GM23338 (cell line): ENCODE measurements at regions not wholly inside any gene's neighbourhood (a gene's known extent, or its start where the extent isn't known, plus 50 kb on each side); places are given as distances from the start of the nearest gene placed in this dataset.

Experiments used
- ATAC-seq: fragments of 200-7000 bp; cut with Tn5 transposase; 3 replicates; pipeline ENCODE4 v1.9.1; 2020
- DNase-seq: peaks from one replicate; pipeline ENCODE4 v3.0.0-alpha.2; 2015; ENCODE audit warnings: low spot score
- H2AFZ ChIP-seq: fragments of 200-600 bp; sonication (generic); 2 replicates; pipeline ENCODE4 v1.8.0; 2016; ENCODE audit warnings: antibody characterized with exemption, mild to moderate bottlenecking, moderate library complexity
- H3F3A ChIP-seq: fragments of 200-600 bp; sonication (generic); replicated peaks from 2 replicates; pipeline ENCODE4 v1.8.0; 2017; ENCODE audit warnings: antibody characterized with exemption, mixed run types, low read depth
- H3K27ac ChIP-seq: fragments of 200-600 bp; sonication (generic); 2 replicates; pipeline ENCODE4 v1.6.1; 2016; ENCODE audit warnings: low read depth
- H3K27me3 ChIP-seq: fragments of 200-600 bp; sonication (generic); 2 replicates; pipeline ENCODE4 v1.8.0; 2016; ENCODE audit warnings: mild to moderate bottlenecking, mixed run types, moderate library complexity; ENCODE audit not compliant: insufficient read depth
- H3K36me3 ChIP-seq: fragments of 200-600 bp; sonication (generic); 2 replicates; pipeline ENCODE4 v1.8.0; 2016; ENCODE audit warnings: mild to moderate bottlenecking; ENCODE audit not compliant: insufficient read depth
- H3K4me1 ChIP-seq: fragments of 200-600 bp; sonication (generic); 2 replicates; pipeline ENCODE4 v1.8.0; 2016; ENCODE audit warnings: mild to moderate bottlenecking, moderate library complexity; ENCODE audit not compliant: insufficient read depth
- H3K4me2 ChIP-seq: fragments of 200-600 bp; sonication (generic); 2 replicates; pipeline ENCODE4 v1.7.1; 2017; ENCODE audit warnings: mixed run types
- H3K4me3 ChIP-seq: fragments of 200-600 bp; sonication (generic); 2 replicates; pipeline ENCODE4 v1.6.1; 2016; ENCODE audit warnings: mixed run types
- H3K79me2 ChIP-seq: fragments of 200-600 bp; sonication (generic); replicated peaks from 2 replicates; pipeline ENCODE4 v1.8.0; 2017; ENCODE audit warnings: mild to moderate bottlenecking; ENCODE audit not compliant: insufficient read depth
- H3K9me2 ChIP-seq: fragments of 200-600 bp; sonication (generic); 2 replicates; pipeline ENCODE4 v1.8.0; 2017; ENCODE audit not compliant: insufficient read depth
- H4K20me1 ChIP-seq: fragments of 200-600 bp; sonication (generic); replicated peaks from 2 replicates; pipeline ENCODE4 v1.8.0; 2017; ENCODE audit warnings: mild to moderate bottlenecking; ENCODE audit not compliant: insufficient read depth
- H3K27ac Mint-ChIP-seq: 2 replicates; pipeline ENCODE4 v1.8.0; 2020; ENCODE audit warnings: inconsistent platforms, mild to moderate bottlenecking, moderate library complexity, mixed read lengths
- H3K27me3 Mint-ChIP-seq: 3 replicates; pipeline ENCODE4 v1.8.0; 2022; ENCODE audit warnings: low read depth, mild to moderate bottlenecking, moderate library complexity, mixed read lengths, inconsistent platforms; ENCODE audit not compliant: insufficient read depth, poor library complexity
- H3K36me3 Mint-ChIP-seq: 3 replicates; pipeline ENCODE4 v1.8.0; 2021; ENCODE audit warnings: low read depth, mild to moderate bottlenecking, inconsistent platforms, moderate library complexity, mixed read lengths
- H3K4me1 Mint-ChIP-seq: 3 replicates; pipeline ENCODE4 v1.8.0; 2020; ENCODE audit warnings: mild to moderate bottlenecking, inconsistent platforms, mixed read lengths
- H3K4me3 Mint-ChIP-seq: 3 replicates; pipeline ENCODE4 v1.8.0; 2021; ENCODE audit warnings: moderate library complexity, mild to moderate bottlenecking, inconsistent platforms, mixed read lengths
- H3K9me3 Mint-ChIP-seq: 3 replicates; pipeline ENCODE4 v1.8.0; 2020; ENCODE audit warnings: moderate library complexity, mild to moderate bottlenecking, inconsistent platforms, mixed read lengths
- CREB1 ChIP-seq: fragments of 250-450 bp; sonication (Bioruptor Pico); IDR thresholded peaks from 2 replicates; pipeline ENCODE4 v1.5.0; 2020; ENCODE audit warnings: low read depth, mild to moderate bottlenecking, moderate library complexity
- ETS1 ChIP-seq: IDR thresholded peaks from 2 replicates; pipeline ENCODE4 v1.6.1; 2016; ENCODE audit warnings: antibody characterized with exemption
- EZH2 ChIP-seq: fragments of 200-600 bp; sonication (generic); IDR thresholded peaks from one replicate; pipeline ENCODE4 v1.8.0; 2017; ENCODE audit warnings: antibody characterized with exemption, mild to moderate bottlenecking, low read depth; ENCODE audit not compliant: unreplicated experiment
- EZH2phosphoT487 ChIP-seq: fragments of 200-600 bp; sonication (generic); IDR thresholded peaks from one replicate; pipeline ENCODE4 v1.8.1; 2018; ENCODE audit warnings: antibody characterized with exemption; ENCODE audit not compliant: unreplicated experiment
- JUNB ChIP-seq: IDR thresholded peaks from one replicate; pipeline ENCODE4 v1.6.1; 2016; ENCODE audit warnings: antibody characterized with exemption; ENCODE audit not compliant: unreplicated experiment
- NANOG ChIP-seq: IDR thresholded peaks from 2 replicates; pipeline ENCODE4 v1.6.1; 2016; ENCODE audit warnings: antibody characterized with exemption, borderline replicate concordance
- POLR2AphosphoS5 ChIP-seq: IDR thresholded peaks from 2 replicates; pipeline ENCODE4 v1.6.1; 2016; ENCODE audit warnings: antibody characterized with exemption, low read depth
- STAT1 ChIP-seq: IDR thresholded peaks from one replicate; pipeline ENCODE4 v1.6.1; 2016; ENCODE audit warnings: antibody characterized with exemption; ENCODE audit not compliant: unreplicated experiment
- ZNF114 ChIP-seq: fragments of 250-450 bp; sonication (Bioruptor Pico); IDR thresholded peaks from 2 replicates; pipeline ENCODE4 v1.5.0; 2020; ENCODE audit warnings: mild to moderate bottlenecking, moderate library complexity
- ZNF331 ChIP-seq: fragments of 250-450 bp; sonication (Bioruptor Pico); IDR thresholded peaks from 2 replicates; pipeline ENCODE4 v1.5.0; 2020; ENCODE audit warnings: low read depth, mild to moderate bottlenecking, moderate library complexity
- TF ChIP-seq, protein P1 (sequence below): IDR thresholded peaks from one replicate; pipeline ENCODE4 v1.6.1; 2018; ENCODE audit warnings: antibody characterized with exemption; ENCODE audit not compliant: unreplicated experiment

DNA sequence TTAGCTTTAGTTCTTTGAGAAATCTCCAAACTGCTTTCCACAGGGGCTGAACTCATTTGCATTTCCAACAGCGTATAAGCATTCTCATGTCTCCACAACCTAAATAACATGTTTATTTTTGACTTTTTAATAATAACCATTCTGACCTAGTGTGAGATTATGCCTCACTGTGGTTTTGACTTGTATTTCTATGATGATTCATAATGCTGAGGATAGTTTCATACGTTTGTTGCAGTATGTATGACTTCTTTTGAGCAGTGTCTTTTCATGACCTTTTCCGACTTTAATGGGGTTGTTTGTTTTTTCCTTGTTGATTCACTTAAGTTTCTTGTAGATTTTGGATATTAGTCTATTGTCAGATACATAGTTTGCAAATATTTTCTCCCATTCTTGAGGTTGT is 1833.0 kb upstream of the PCDH10 start:
- TF ChIP-seq ZNF331: no peak
- no peak for TF ChIP-seq EZH2
- no peak for TF ChIP-seq ZNF114 (CRISPR knock-in tag)
- TF ChIP-seq, protein P1, sequence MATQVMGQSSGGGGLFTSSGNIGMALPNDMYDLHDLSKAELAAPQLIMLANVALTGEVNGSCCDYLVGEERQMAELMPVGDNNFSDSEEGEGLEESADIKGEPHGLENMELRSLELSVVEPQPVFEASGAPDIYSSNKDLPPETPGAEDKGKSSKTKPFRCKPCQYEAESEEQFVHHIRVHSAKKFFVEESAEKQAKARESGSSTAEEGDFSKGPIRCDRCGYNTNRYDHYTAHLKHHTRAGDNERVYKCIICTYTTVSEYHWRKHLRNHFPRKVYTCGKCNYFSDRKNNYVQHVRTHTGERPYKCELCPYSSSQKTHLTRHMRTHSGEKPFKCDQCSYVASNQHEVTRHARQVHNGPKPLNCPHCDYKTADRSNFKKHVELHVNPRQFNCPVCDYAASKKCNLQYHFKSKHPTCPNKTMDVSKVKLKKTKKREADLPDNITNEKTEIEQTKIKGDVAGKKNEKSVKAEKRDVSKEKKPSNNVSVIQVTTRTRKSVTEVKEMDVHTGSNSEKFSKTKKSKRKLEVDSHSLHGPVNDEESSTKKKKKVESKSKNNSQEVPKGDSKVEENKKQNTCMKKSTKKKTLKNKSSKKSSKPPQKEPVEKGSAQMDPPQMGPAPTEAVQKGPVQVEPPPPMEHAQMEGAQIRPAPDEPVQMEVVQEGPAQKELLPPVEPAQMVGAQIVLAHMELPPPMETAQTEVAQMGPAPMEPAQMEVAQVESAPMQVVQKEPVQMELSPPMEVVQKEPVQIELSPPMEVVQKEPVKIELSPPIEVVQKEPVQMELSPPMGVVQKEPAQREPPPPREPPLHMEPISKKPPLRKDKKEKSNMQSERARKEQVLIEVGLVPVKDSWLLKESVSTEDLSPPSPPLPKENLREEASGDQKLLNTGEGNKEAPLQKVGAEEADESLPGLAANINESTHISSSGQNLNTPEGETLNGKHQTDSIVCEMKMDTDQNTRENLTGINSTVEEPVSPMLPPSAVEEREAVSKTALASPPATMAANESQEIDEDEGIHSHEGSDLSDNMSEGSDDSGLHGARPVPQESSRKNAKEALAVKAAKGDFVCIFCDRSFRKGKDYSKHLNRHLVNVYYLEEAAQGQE: no peak
- TF ChIP-seq POLR2AphosphoS5: no peak
- no peaks in the 10 kb centered on the region for H3K36me3 Mint-ChIP-seq
- H3K4me1 Mint-ChIP-seq: no peaks in the 10 kb centered on the region
- DNase-seq (no peak), ATAC-seq (no peak)
- no peaks in the 10 kb centered on the region for H3K9me2 ChIP-seq
- no peaks in the 10 kb centered on the region for H3K27me3 ChIP-seq
- no peak overlapping the region for H2AFZ ChIP-seq
- no peaks in the 10 kb centered on the region for H3K4me1 ChIP-seq
- H3K79me2 ChIP-seq: no peaks in the 10 kb centered on the region
- H3K36me3 ChIP-seq: no peaks in the 10 kb centered on the region
- no peak overlapping the region for H3K4me3 Mint-ChIP-seq
- H3K9me3 Mint-ChIP-seq: no peaks in the 10 kb centered on the region
- peaks cover 2% of the 10 kb centered on the region for H3K27me3 Mint-ChIP-seq
- H3K27ac ChIP-seq: no peak overlapping the region
- H4K20me1 ChIP-seq: no peaks in the 10 kb centered on the region
- H3K4me2 ChIP-seq: no peak overlapping the region
- H3K27ac Mint-ChIP-seq: no peak overlapping the region
- no peak overlapping the region for H3K4me3 ChIP-seq
- no peaks in the 10 kb centered on the region for H3F3A ChIP-seq

- peaks cover 3% of the 10 kb centered on the region for H3K36me3 Mint-ChIP-seq
- Histone ChIP-seq H3K4me2 (no peak overlapping the region), H3K27ac (no peak overlapping the region), H3K36me3 (no peaks in the 10 kb centered on the region), H3K4me1 (no peaks in the 10 kb centered on the region), H3K27me3 (no peaks in the 10 kb centered on the region), H3K79me2 (no peaks in the 10 kb centered on the region), H4K20me1 (no peaks in the 10 kb centered on the region), H3K9me2 (no peaks in the 10 kb centered on the region), H3K4me3 (no peak overlapping the region), H3F3A (no peaks in the 10 kb centered on the region), H2AFZ (no peak overlapping the region)
- peaks cover 3% of the 10 kb centered on the region for H3K9me3 Mint-ChIP-seq
- no peak overlapping the region for H3K27ac Mint-ChIP-seq
- H3K27me3 Mint-ChIP-seq: no peaks in the 10 kb centered on the region
- H3K4me3 Mint-ChIP-seq: no peak overlapping the region
- DNase-seq: no peak
- no peak for ATAC-seq
- H3K4me1 Mint-ChIP-seq: no peaks in the 10 kb centered on the region
- TF ChIP-seq EZH2phosphoT487 (no peak), POLR2AphosphoS5 (no peak), CREB1 (CRISPR knock-in tag) (no peak)
Observed at GRCh38 chr4:131337936-131338335, 1811.2 kb upstream of the PCDH10 start.

DNA sequence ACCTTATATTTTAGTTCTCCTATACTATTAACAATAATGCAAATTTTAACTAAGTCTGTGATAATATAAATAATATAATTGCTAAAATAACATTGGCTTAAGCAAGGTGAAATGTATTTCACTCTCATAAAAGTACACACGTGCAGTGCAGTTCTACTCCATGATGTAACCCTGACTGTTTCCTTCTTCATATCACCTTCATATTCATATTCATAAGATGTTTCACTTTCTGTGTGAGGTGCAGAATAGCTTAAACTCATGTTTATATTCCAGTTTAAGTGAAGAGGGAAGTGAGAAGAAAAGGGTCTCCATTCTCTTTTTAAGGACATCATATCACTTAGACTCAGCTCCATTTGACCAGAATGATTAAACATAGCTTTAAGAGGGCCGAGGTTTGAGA is 1810.0 kb upstream of the PCDH10 start:
- H3K27ac ChIP-seq: no peak overlapping the region
- Mint-ChIP-seq H3K36me3 (no peaks in the 10 kb centered on the region), H3K27ac (no peak overlapping the region), H3K4me3 (no peak overlapping the region), H3K27me3 (no peaks in the 10 kb centered on the region), H3K4me1 (no peaks in the 10 kb centered on the region), H3K9me3 (no peaks in the 10 kb centered on the region)
- no peak overlapping the region for H3K4me2 ChIP-seq
- no peaks in the 10 kb centered on the region for H3F3A ChIP-seq
- no peaks in the 10 kb centered on the region for H3K4me1 ChIP-seq
- H2AFZ ChIP-seq: no peak overlapping the region
- H4K20me1 ChIP-seq: no peaks in the 10 kb centered on the region
- ATAC-seq (no peak), DNase-seq (no peak)
- H3K9me2 ChIP-seq: no peaks in the 10 kb centered on the region
- no peak overlapping the region for H3K4me3 ChIP-seq
- H3K27me3 ChIP-seq: no peaks in the 10 kb centered on the region
- no peaks in the 10 kb centered on the region for H3K79me2 ChIP-seq
- no peaks in the 10 kb centered on the region for H3K36me3 ChIP-seq
- TF ChIP-seq, protein P1: no peak
- TF ChIP-seq NANOG (no peak), STAT1 (no peak), ZNF114 (CRISPR knock-in tag) (no peak), ETS1 (no peak), JUNB (no peak)
